Osteoblast (primary cell): ENCODE measurements at regions not wholly inside any gene's neighbourhood (a gene's known extent, or its start where the extent isn't known, plus 50 kb on each side); places are given as distances from the start of the nearest gene placed in this dataset.

ENCODE experiments used
- DNase-seq: peaks from one replicate; pipeline ENCODE4 v3.0.0; 2011; ENCODE audit warnings: low spot score, mixed read lengths; ENCODE audit not compliant: insufficient read length; ENCODE audit errors: missing footprints
- H2AFZ ChIP-seq: 2 replicates; pipeline ENCODE4 v1.6.0; 2011; ENCODE audit warnings: mild to moderate bottlenecking, low read length
- H3K27ac ChIP-seq: 2 replicates; pipeline ENCODE4 v1.5.1; 2011; ENCODE audit warnings: mild to moderate bottlenecking, low read depth, low read length, moderate library complexity
- H3K27me3 ChIP-seq: 2 replicates; pipeline ENCODE4 v1.6.0; 2012; ENCODE audit warnings: mild to moderate bottlenecking, control low read depth, inconsistent platforms, low read length, moderate library complexity; ENCODE audit not compliant: insufficient read depth
- H3K36me3 ChIP-seq: 2 replicates; pipeline ENCODE4 v1.5.1; 2011; ENCODE audit warnings: mild to moderate bottlenecking, low read length, control low read depth, moderate library complexity; ENCODE audit not compliant: insufficient read depth
- H3K4me1 ChIP-seq: 2 replicates; pipeline ENCODE4 v1.5.1; 2011; ENCODE audit warnings: mild to moderate bottlenecking, low read length, control low read depth, moderate library complexity; ENCODE audit not compliant: insufficient read depth
- H3K4me2 ChIP-seq: 2 replicates; pipeline ENCODE4 v1.6.0; 2011; ENCODE audit warnings: mild to moderate bottlenecking, low read length; ENCODE audit not compliant: insufficient read depth
- H3K4me3 ChIP-seq: fragments of 200-600 bp; sonication (generic); 3 replicates; pipeline ENCODE4 v1.5.1; 2012; ENCODE audit warnings: mild to moderate bottlenecking, low read length, inconsistent platforms; ENCODE audit not compliant: insufficient read depth
- H3K79me2 ChIP-seq: 2 replicates; pipeline ENCODE4 v1.6.0; 2012; ENCODE audit warnings: mild to moderate bottlenecking, low read length, control low read depth, inconsistent platforms; ENCODE audit not compliant: insufficient read depth
- H3K9me3 ChIP-seq: 2 replicates; pipeline ENCODE4 v1.5.1; 2011; ENCODE audit warnings: low read depth, low read length, control low read depth
- H4K20me1 ChIP-seq: 2 replicates; pipeline ENCODE4 v1.6.0; 2012; ENCODE audit warnings: mild to moderate bottlenecking, low read length, control low read depth; ENCODE audit not compliant: insufficient read depth
- CTCF ChIP-seq: IDR thresholded peaks from 2 replicates; pipeline ENCODE4 v1.5.1; 2011; ENCODE audit warnings: mild to moderate bottlenecking, low read depth, low read length, moderate library complexity; ENCODE audit errors: extremely low read depth

GRCh38 chr3:21314688-21315087 is 436.3 kb downstream of the ZNF385D start:
- TF ChIP-seq CTCF: no peak
- H3K4me3 ChIP-seq: no peak overlapping the region

DNA sequence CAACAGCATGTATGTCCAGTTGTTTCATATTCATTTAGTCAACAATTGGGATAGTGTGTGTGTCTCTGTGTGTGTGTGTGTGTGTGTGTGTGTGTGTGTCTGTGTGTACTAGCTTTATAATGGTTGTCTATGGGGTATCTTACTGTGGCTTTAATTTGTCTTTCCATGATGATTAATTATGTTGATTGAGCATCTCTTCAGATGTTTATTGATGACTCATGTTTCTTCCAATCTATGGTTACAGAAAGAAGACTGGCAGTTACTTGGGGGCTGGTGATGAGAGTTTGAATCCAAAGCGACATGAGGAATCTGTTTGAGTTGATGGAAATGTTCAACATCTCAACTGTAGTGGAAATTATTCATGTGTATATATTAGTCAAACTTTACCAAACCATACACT is 440.1 kb downstream of the ZNF385D start:
- no peaks in the 10 kb centered on the region for H3K36me3 ChIP-seq
- no peak overlapping the region for H3K4me3 ChIP-seq
- H4K20me1 ChIP-seq: no peaks in the 10 kb centered on the region
- no peaks in the 10 kb centered on the region for H3K9me3 ChIP-seq
- no peak for TF ChIP-seq CTCF
- no peak overlapping the region for H3K4me2 ChIP-seq
- no peak overlapping the region for H2AFZ ChIP-seq
- no peaks in the 10 kb centered on the region for H3K4me1 ChIP-seq
- DNase-seq: peak; percentile 15
- H3K27me3 ChIP-seq: no peaks in the 10 kb centered on the region
- no peaks in the 10 kb centered on the region for H3K79me2 ChIP-seq
- H3K27ac ChIP-seq: no peak overlapping the region

More at GRCh38 chr3:21314688-21315087, 436.3 kb downstream of the ZNF385D start:
- Histone ChIP-seq H3K79me2 (no peaks in the 10 kb centered on the region), H2AFZ (no peak overlapping the region), H3K27ac (no peak overlapping the region), H3K4me1 (no peaks in the 10 kb centered on the region), H3K9me3 (no peaks in the 10 kb centered on the region), H4K20me1 (no peaks in the 10 kb centered on the region), H3K27me3 (no peaks in the 10 kb centered on the region), H3K36me3 (no peaks in the 10 kb centered on the region), H3K4me2 (no peak overlapping the region)
- DNase-seq: no peak

DNA sequence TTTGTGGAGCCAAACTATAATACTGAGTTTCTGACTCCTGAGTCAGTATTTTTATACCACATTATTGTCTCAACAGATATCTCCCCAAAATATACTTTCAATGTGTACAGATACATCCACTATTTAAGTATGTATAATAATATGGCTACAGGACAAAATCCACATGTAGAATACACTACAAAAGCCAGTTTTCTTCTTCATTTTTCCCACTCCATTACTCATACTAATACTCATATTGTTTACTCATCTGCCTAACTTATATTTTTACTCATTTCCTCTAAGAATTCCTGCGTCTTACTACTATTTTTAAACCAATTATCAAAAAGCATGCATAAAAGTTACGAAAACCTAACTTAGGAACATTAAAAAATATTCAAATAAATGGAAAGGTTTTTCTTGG is 440.8 kb downstream of the ZNF385D start:
- H3K4me3 ChIP-seq: no peak overlapping the region
- peak; percentile 23 for DNase-seq
- H3K9me3 ChIP-seq: no peaks in the 10 kb centered on the region
- no peaks in the 10 kb centered on the region for H3K36me3 ChIP-seq
- no peaks in the 10 kb centered on the region for H3K79me2 ChIP-seq
- TF ChIP-seq CTCF: no peak
- H3K4me1 ChIP-seq: no peaks in the 10 kb centered on the region
- H3K4me2 ChIP-seq: no peak overlapping the region
- H3K27ac ChIP-seq: no peak overlapping the region
- H2AFZ ChIP-seq: no peak overlapping the region
- no peaks in the 10 kb centered on the region for H4K20me1 ChIP-seq
- H3K27me3 ChIP-seq: no peaks in the 10 kb centered on the region

DNA sequence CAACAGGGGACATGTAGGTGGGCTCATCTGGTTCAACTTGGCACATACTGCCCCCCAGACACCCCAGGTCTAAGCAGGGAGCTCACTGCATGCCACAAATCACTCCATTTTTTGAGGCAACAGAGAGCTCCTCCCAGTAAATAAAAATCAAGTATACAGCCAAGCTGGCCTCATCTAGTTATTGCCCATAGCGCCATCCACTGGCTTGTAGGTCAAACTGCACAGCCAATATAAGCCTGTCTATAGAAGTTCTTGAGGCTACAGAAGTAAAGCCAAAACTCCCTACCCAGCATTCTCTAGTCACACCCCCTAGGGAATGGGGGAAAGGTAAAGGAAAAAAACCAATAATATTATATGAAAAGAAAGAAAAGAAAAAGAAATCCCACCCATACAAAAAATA is 453.7 kb downstream of the ZNF385D start:
- Histone ChIP-seq H2AFZ (no peak overlapping the region), H3K79me2 (no peaks in the 10 kb centered on the region), H3K27me3 (no peaks in the 10 kb centered on the region), H3K4me1 (no peaks in the 10 kb centered on the region), H3K27ac (no peak overlapping the region), H3K4me3 (no peak overlapping the region), H3K9me3 (no peaks in the 10 kb centered on the region), H4K20me1 (no peaks in the 10 kb centered on the region), H3K4me2 (no peak overlapping the region), H3K36me3 (no peaks in the 10 kb centered on the region)
- DNase-seq: no peak
- no peak for TF ChIP-seq CTCF
